GM19397 (cell line): ENCODE measurements at regions not wholly inside any gene's neighbourhood (a gene's known extent, or its start where the extent isn't known, plus 50 kb on each side); places are given as distances from the start of the nearest gene placed in this dataset.
A peak's percentile ranks its signal among the peaks of the same experiment; 100 is the strongest.

Experiments
- ATAC-seq: cut with Tn5 transposase; IDR thresholded peaks from one replicate; pipeline ENCODE4 v1.9.1; 2021; ENCODE audit warnings: mild to moderate bottlenecking, moderate library complexity; ENCODE audit not compliant: unreplicated experiment

- ATAC-seq: no peak
Measured at GRCh38 chr13:69579351-69579750, 528.3 kb upstream of the ATXN8OS start.

GRCh38 chr13:69571606-69572323 lies 535.9 kb upstream of the ATXN8OS start:
- no peak for ATAC-seq

- ATAC-seq: no peak
Measured at GRCh38 chr13:69567514-69567913, 540.1 kb upstream of the ATXN8OS start.

GRCh38 chr13:69566104-69566716 lies 541.4 kb upstream of the ATXN8OS start:
- ATAC-seq: no peak

- ATAC-seq: peak; percentile 66
Measured at GRCh38 chr13:69565334-69565733, 542.3 kb upstream of the ATXN8OS start.

GRCh38 chr13:69556540-69557196 lies 551.0 kb upstream of the ATXN8OS start:
- ATAC-seq: no peak

- ATAC-seq: no peak
Measured at GRCh38 chr13:69553976-69554375, 553.6 kb upstream of the ATXN8OS start.

- no peak for ATAC-seq
Measured at GRCh38 chr13:69551193-69551592, 556.4 kb upstream of the ATXN8OS start.

GRCh38 chr13:69547780-69548179 lies 559.8 kb upstream of the ATXN8OS start:
- no peak for ATAC-seq

- ATAC-seq: no peak
Measured at GRCh38 chr13:69545551-69545950, 562.1 kb upstream of the ATXN8OS start.

- ATAC-seq: no peak
Measured at GRCh38 chr13:69524459-69525150, 583.0 kb upstream of the ATXN8OS start.

GRCh38 chr13:69496981-69497380 lies 610.6 kb upstream of the ATXN8OS start:
- no peak for ATAC-seq

GRCh38 chr13:69495096-69495495 lies 612.5 kb upstream of the ATXN8OS start:
- no peak for ATAC-seq

GRCh38 chr13:69487576-69487975 lies 620.0 kb upstream of the ATXN8OS start:
- no peak for ATAC-seq

- ATAC-seq: no peak
Measured at GRCh38 chr13:69485991-69486592, 621.5 kb upstream of the ATXN8OS start.

GRCh38 chr13:69477451-69477850 lies 630.2 kb upstream of the ATXN8OS start:
- ATAC-seq: no peak

- no peak for ATAC-seq
Measured at GRCh38 chr13:69474011-69474685, 633.5 kb upstream of the ATXN8OS start.

GRCh38 chr13:69468624-69469023 lies 639.0 kb upstream of the ATXN8OS start:
- no peak for ATAC-seq

- ATAC-seq: no peak
Measured at GRCh38 chr13:69461397-69461796, 646.2 kb upstream of the ATXN8OS start.

GRCh38 chr13:69459346-69459745 lies 648.3 kb upstream of the ATXN8OS start:
- ATAC-seq: no peak

- no peak for ATAC-seq
Measured at GRCh38 chr13:69458013-69458412, 649.6 kb upstream of the ATXN8OS start.
